Calu3 (cell line): ENCODE measurements at regions not wholly inside any gene's neighbourhood (a gene's known extent, or its start where the extent isn't known, plus 50 kb on each side); places are given as distances from the start of the nearest gene placed in this dataset.

Experiments
- BruUV-seq: library from RNA; stranded (reverse); fragments of 400-500 nt; replicated peaks from 2 replicates; lab custom pipeline; 2021; lab: Mats Ljungman, UMichigan
- CTCF ChIA-PET: fragments of 300-600 bp; sonication (Branson Sonifier 250); formaldehyde crosslinking; loops from one replicate; lab custom pipeline; 2022; ENCODE audit warnings: antibody characterized with exemption; lab: Charles Lee
- DNase-seq: peaks from one replicate; pipeline ENCODE4 v3.0.0; 2022
- H3K27ac Mint-ChIP-seq: one replicate; pipeline ENCODE4 v1.8.0; 2022; ENCODE audit warnings: mixed read lengths; ENCODE audit not compliant: unreplicated experiment
- H3K27me3 Mint-ChIP-seq: one replicate; pipeline ENCODE4 v1.8.0; 2022; ENCODE audit warnings: mixed read lengths; ENCODE audit not compliant: unreplicated experiment
- H3K36me3 Mint-ChIP-seq: one replicate; pipeline ENCODE4 v1.8.0; 2022; ENCODE audit warnings: mild to moderate bottlenecking, moderate library complexity, mixed read lengths; ENCODE audit not compliant: insufficient read depth, unreplicated experiment
- H3K4me1 Mint-ChIP-seq: one replicate; pipeline ENCODE4 v1.8.0; 2022; ENCODE audit warnings: mild to moderate bottlenecking, low read depth, mixed read lengths; ENCODE audit not compliant: unreplicated experiment
- H3K4me3 Mint-ChIP-seq: one replicate; pipeline ENCODE4 v1.8.0; 2022; ENCODE audit warnings: mild to moderate bottlenecking, low read depth, moderate library complexity, mixed read lengths; ENCODE audit not compliant: unreplicated experiment
- H3K9me3 Mint-ChIP-seq: one replicate; pipeline ENCODE4 v1.8.0; 2022; ENCODE audit warnings: low read depth, mixed read lengths; ENCODE audit not compliant: unreplicated experiment
- intact Hi-C: fragments of 100-400 bp; cut with micrococcal nuclease; formaldehyde crosslinking; loops from one replicate; pipeline ENCODE4 v1.10.0; 2022; ENCODE audit not compliant: unreplicated experiment
- TF ChIP-seq, protein P1 (sequence below): fragments of 200-600 bp; IDR thresholded peaks from one replicate; pipeline ENCODE4 v1.8.0; 2022; ENCODE audit warnings: antibody characterized with exemption; ENCODE audit not compliant: unreplicated experiment

DNA sequence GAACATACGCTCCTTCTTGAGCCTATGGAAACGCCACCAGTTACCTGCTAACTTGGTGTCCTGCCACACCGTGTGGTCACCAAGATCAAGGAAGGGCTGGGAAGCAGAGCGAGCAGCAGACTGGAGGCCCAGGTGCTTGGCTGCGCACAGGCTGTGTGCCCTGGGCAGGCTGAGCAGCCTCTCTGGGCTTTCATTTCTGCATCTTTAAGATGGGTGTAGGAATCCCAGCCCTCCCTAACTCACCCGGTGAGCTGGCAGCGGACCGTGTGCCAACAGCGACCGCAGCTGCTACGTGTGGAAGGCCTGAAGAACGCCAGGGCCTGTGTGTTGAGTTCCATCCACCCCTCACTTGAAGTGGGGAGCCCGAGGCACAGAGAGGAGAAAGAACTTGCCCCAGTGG is 80.0 kb downstream of the IRF8 start:
- no TSS peak for BruUV-seq
- H3K4me1 Mint-ChIP-seq, result peaks cover 29% of the 10 kb centered on the region
- no peak overlapping the region for H3K27ac Mint-ChIP-seq
- no peak for DNase-seq
- intact Hi-C loops, result no loop called here
- no peaks in the 10 kb centered on the region for H3K36me3 Mint-ChIP-seq
- CTCF ChIA-PET, result no interaction called here
- no peak overlapping the region for H3K4me3 Mint-ChIP-seq
- peaks cover 17% of the 10 kb centered on the region for H3K27me3 Mint-ChIP-seq
- H3K9me3 Mint-ChIP-seq, result peaks cover 2% of the 10 kb centered on the region
- TF ChIP-seq, protein P1, sequence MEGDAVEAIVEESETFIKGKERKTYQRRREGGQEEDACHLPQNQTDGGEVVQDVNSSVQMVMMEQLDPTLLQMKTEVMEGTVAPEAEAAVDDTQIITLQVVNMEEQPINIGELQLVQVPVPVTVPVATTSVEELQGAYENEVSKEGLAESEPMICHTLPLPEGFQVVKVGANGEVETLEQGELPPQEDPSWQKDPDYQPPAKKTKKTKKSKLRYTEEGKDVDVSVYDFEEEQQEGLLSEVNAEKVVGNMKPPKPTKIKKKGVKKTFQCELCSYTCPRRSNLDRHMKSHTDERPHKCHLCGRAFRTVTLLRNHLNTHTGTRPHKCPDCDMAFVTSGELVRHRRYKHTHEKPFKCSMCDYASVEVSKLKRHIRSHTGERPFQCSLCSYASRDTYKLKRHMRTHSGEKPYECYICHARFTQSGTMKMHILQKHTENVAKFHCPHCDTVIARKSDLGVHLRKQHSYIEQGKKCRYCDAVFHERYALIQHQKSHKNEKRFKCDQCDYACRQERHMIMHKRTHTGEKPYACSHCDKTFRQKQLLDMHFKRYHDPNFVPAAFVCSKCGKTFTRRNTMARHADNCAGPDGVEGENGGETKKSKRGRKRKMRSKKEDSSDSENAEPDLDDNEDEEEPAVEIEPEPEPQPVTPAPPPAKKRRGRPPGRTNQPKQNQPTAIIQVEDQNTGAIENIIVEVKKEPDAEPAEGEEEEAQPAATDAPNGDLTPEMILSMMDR, result no peak

DNA sequence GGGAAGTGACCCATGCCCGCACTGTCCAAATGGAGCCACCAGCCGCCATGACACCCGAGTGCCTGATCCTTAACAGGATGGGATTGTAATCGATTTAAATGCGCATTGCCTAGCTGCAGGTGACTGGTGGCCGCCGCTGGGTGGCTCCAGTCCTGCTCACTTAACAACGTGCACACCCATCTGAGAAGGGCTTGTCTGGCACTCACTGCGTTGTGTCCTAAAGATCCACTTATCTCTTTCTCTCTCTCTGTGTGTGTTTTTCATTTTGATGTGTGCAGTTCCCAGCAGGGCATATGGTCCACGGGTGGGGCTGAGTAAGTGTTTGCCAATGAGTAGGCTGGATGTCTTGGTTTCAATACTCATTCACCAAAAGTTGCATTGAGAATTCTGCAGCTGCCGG is 80.6 kb downstream of the IRF8 start:
- no peak overlapping the region for H3K27ac Mint-ChIP-seq
- no TSS peak for BruUV-seq
- peaks cover 23% of the 10 kb centered on the region for H3K4me1 Mint-ChIP-seq
- DNase-seq, result peak; percentile 28
- TF ChIP-seq, protein P1, result no peak
- H3K4me3 Mint-ChIP-seq, result no peak overlapping the region
- H3K9me3 Mint-ChIP-seq, result no peaks in the 10 kb centered on the region
- intact Hi-C loops, result no loop called here
- CTCF ChIA-PET, result no interaction called here
- peaks cover 17% of the 10 kb centered on the region for H3K27me3 Mint-ChIP-seq
- no peaks in the 10 kb centered on the region for H3K36me3 Mint-ChIP-seq

DNA sequence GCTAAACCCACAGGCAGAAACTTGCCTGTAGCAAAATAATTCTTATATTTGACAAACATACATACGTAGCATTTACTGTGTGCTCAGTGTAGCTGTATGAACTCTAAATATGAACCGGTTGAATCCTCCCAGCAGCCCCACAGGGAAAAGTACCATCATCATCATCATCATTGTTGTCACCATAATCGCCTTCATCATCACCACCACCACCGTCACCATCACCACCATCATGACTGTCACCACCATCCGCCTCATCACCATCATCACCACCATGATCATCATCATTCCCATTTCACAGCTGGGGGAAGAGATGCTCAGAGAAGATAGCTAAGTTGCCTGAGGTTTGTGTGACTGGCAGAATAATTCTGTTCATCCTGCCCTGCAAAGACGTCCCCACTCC is 81.7 kb downstream of the IRF8 start:
- H3K9me3 Mint-ChIP-seq, result no peaks in the 10 kb centered on the region
- no peaks in the 10 kb centered on the region for H3K36me3 Mint-ChIP-seq
- CTCF ChIA-PET, result no interaction called here
- no TSS peak for BruUV-seq
- H3K4me1 Mint-ChIP-seq, result peaks cover 12% of the 10 kb centered on the region
- no peak overlapping the region for H3K27ac Mint-ChIP-seq
- DNase-seq, result no peak
- intact Hi-C loops, result no loop called here
- TF ChIP-seq, protein P1, result no peak
- H3K27me3 Mint-ChIP-seq, result peaks cover 17% of the 10 kb centered on the region
- H3K4me3 Mint-ChIP-seq, result no peak overlapping the region

DNA sequence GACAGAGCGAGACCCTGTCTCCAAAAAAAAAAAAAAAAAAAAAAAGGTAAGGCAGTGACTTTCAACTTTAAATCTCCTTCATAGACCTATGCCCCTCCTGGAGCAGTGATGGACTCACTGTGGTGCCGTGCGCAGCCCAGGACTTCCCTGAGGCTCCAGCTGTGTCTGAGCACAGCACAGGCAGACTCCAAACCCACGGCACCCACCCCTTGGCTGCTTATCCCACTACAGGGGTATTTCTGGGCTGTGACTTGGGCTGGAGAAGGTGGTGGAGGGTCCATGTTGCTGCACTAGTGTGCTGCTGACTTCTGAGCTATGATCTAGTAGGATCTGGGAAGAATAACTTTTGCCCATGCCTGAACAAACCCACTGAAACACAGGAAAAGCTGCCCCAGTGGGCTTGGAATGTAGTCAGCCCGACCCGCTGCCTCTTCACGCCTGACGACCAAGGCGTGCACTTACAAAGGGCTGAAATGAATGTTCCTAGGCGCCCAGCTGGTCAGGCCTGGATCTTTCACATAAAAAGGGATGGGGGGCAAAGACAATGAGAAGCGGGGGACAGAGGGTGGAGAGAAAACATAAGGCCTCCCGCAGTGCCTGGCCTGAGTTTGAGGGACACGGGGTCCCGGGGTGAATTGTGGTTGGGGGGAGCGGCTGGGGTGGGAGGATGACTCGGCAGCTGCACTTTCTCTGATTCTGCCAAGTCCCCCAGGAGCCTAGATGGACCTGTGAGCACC is 83.0 kb downstream of the IRF8 start:
- TF ChIP-seq, protein P1, result no peak
- CTCF ChIA-PET, result interaction anchor here (1.4 kb wide), 1 partner anchor 160 kb away, joined by 4 read pairs; no protein-coding TSS in a partner anchor
- peaks cover 13% of the 10 kb centered on the region for H3K4me1 Mint-ChIP-seq
- H3K36me3 Mint-ChIP-seq, result no peaks in the 10 kb centered on the region
- intact Hi-C loops, result no loop called here
- peaks cover 17% of the 10 kb centered on the region for H3K27me3 Mint-ChIP-seq
- DNase-seq, result no peak
- H3K4me3 Mint-ChIP-seq, result no peak overlapping the region
- H3K9me3 Mint-ChIP-seq, result no peaks in the 10 kb centered on the region
- no TSS peak for BruUV-seq
- no peak overlapping the region for H3K27ac Mint-ChIP-seq
